Left lung (tissue), 4 donors: ENCODE measurements at regions not wholly inside any gene's neighbourhood (a gene's known extent, or its start where the extent isn't known, plus 50 kb on each side); places are given as distances from the start of the nearest gene placed in this dataset.
A peak's percentile ranks its signal among the peaks of the same experiment; 100 is the strongest.

Experiments
- ATAC-seq: fragments of 200-7000 bp; cut with Tn5 transposase; one replicate; pipeline ENCODE4 v1.9.1; 2020; ENCODE audit warnings: moderate library complexity
- DNase-seq, 4 donors: peaks; one replicate each; pipeline ENCODE4 v3.0.0-alpha.2; 2013 to 2020
- H3K27ac ChIP-seq, 2 donors: fragments of 200-600 bp; sonication (generic) in 1 of 2; one replicate each; pipeline versions ENCODE4 v1.5.0 to v1.8.0; 2020 to 2021
- H3K27me3 ChIP-seq, 2 donors: fragments of 200-600 bp; sonication (generic) in 1 of 2; one replicate each; pipeline versions ENCODE4 v1.5.0 to v1.8.0; 2020 to 2021
- H3K36me3 ChIP-seq, 2 donors: fragments of 200-600 bp; sonication (generic) in 1 of 2; one replicate each; pipeline versions ENCODE4 v1.5.0 to v1.8.0; 2020 to 2021
- H3K4me1 ChIP-seq, 2 donors: fragments of 200-600 bp; one replicate each; pipeline ENCODE4 v1.8.0; 2021
- H3K4me3 ChIP-seq, 2 donors: fragments of 200-600 bp; sonication (generic) in 1 of 2; one replicate each; pipeline versions ENCODE4 v1.5.0 to v1.8.0; 2020 to 2021; ENCODE audit warnings: mild to moderate bottlenecking in 1 of 2
- H3K9me3 ChIP-seq, 2 donors: fragments of 200-600 bp; sonication (generic) in 1 of 2; one replicate each; pipeline versions ENCODE4 v1.5.0 to v1.8.0; 2020 to 2021
- CTCF ChIP-seq, 2 donors: fragments of 200-600 bp; sonication (generic) in 1 of 2; IDR thresholded peaks; one replicate each; pipeline versions ENCODE4 v1.5.0 to v1.8.0; 2021; ENCODE audit warnings: antibody characterized with exemption in 2 of 2
- intact Hi-C, 2 donors: fragments of 100-400 bp; cut with DNase I; formaldehyde crosslinking; loops; one replicate each; pipeline versions ENCODE4 v1.11.2 to v1.14.2; 2022
- donor health status: DM: no; HTN: yes; CAD: no.
- donor health status: DM: no; HTN: no; CAD: no.

DNA sequence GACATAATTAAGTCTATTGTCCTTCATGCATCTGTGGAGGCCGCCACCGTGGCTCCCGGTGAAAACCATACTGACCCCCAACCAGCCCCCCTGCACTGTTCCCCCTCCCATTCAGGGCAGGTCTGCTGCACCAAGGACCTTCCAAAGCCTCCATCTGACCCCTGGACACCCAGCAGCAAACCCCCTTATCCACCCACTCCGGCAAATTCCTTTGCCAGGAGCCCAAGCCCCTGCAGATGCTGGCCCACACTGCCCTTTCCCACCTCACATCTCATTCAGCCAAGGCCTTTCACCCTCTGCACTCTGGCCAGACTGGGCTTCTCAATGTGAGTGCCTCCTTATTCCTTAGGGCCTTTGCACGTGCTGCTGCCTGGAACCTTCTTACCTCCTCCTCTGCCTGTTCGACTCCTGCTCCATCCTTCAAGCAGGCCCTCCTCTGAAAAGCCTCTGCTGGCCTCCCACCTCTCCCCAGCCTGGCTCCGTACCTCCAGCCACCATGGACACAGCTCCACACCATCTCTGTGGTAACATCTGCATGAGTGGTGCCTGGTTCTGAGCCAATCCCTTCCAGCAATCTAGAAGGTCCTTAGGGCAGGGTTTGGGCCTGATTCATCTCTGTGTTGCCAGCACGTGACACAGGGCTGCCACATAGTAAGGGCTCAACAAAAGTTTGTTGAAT, 230.7 kb downstream of the BCL11B start:
- ATAC-seq, result no peak
- Histone ChIP-seq H3K27ac (no peak overlapping the region), H3K36me3 (no peaks in the 10 kb centered on the region), H3K27me3 (no peaks in the 10 kb centered on the region), H3K4me1 (peaks cover 0 to 18% of the 10 kb centered on the region in 2 donors), H3K9me3 (no peaks in the 10 kb centered on the region), H3K4me3 (no peak overlapping the region)
- intact Hi-C loops, result no loop called here
- DNase-seq, result no peak
- no peak for TF ChIP-seq CTCF (IDR thresholded peaks at IDR 0.05)

- ATAC-seq (no peak), DNase-seq (no peak)
- Histone ChIP-seq H3K9me3 (no peaks in the 10 kb centered on the region), H3K4me1 (peaks cover 0 to 13% of the 10 kb centered on the region in 2 donors), H3K4me3 (no peak overlapping the region), H3K27ac (no peak overlapping the region), H3K27me3 (no peaks in the 10 kb centered on the region), H3K36me3 (no peaks in the 10 kb centered on the region)
- intact Hi-C loops, result no loop called here
- no peak for TF ChIP-seq CTCF (IDR thresholded peaks at IDR 0.05)
Measured at GRCh38 chr14:99041820-99042174, 230.2 kb downstream of the BCL11B start.

- Histone ChIP-seq H3K4me3 (no peak overlapping the region), H3K27ac (no peak overlapping the region), H3K4me1 (peaks cover 0 to 9% of the 10 kb centered on the region in 2 donors), H3K9me3 (no peaks in the 10 kb centered on the region), H3K27me3 (no peaks in the 10 kb centered on the region), H3K36me3 (no peaks in the 10 kb centered on the region)
- DNase-seq (peak in 1 of 4 donors; percentile 44), ATAC-seq (no peak)
- intact Hi-C loops, result no loop called here
- TF ChIP-seq CTCF (IDR thresholded peaks at IDR 0.05), result no peak
Measured at GRCh38 chr14:99042381-99043266, 229.4 kb downstream of the BCL11B start.

- H3K4me1 ChIP-seq, result peaks cover 0 to 3% of the 10 kb centered on the region in 2 donors
- no peaks in the 10 kb centered on the region for H3K9me3 ChIP-seq
- no peak for DNase-seq
Measured at GRCh38 chr14:99043267-99043615, 228.8 kb downstream of the BCL11B start.

More at GRCh38 chr14:99043267-99043615, 228.8 kb downstream of the BCL11B start:
- intact Hi-C loops, result no loop called here
- Histone ChIP-seq H3K27ac (no peak overlapping the region), H3K36me3 (no peaks in the 10 kb centered on the region), H3K4me3 (no peak overlapping the region), H3K27me3 (no peaks in the 10 kb centered on the region)
- TF ChIP-seq CTCF (IDR thresholded peaks at IDR 0.05), result no peak
- ATAC-seq, result no peak
